GM12864 (cell line): ENCODE measurements at regions not wholly inside any gene's neighbourhood (a gene's known extent, or its start where the extent isn't known, plus 50 kb on each side); places are given as distances from the start of the nearest gene placed in this dataset.

Experiments
- DNase-seq: peaks from one replicate; pipeline ENCODE4 v3.0.0-alpha.2; 2011; ENCODE audit warnings: low read depth
- H3K4me3 ChIP-seq: 2 replicates; pipeline ENCODE4 v1.5.1; 2011; ENCODE audit warnings: mild to moderate bottlenecking, low read depth, low read length, control low read depth
- CTCF ChIP-seq: IDR thresholded peaks from 2 replicates; pipeline ENCODE4 v1.5.1; 2011; ENCODE audit warnings: low read depth, mild to moderate bottlenecking, moderate library complexity, low read length, control low read depth, inconsistent platforms; ENCODE audit errors: missing control alignments

GRCh38 chr2:150225030-150225429, 262.4 kb downstream of the RND3 start:
- TF ChIP-seq CTCF, result no peak
- DNase-seq, result no peak
- H3K4me3 ChIP-seq, result no peak overlapping the region

- TF ChIP-seq CTCF, result no peak
- DNase-seq, result no peak
- H3K4me3 ChIP-seq, result no peak overlapping the region
These were observed 263.1 kb downstream of the RND3 start for GRCh38 chr2:150224321-150224720.

- H3K4me3 ChIP-seq, result no peak overlapping the region
- DNase-seq, result no peak
- TF ChIP-seq CTCF, result no peak
These were observed 264.5 kb downstream of the RND3 start for GRCh38 chr2:150222942-150223341.

GRCh38 chr2:150222379-150222778, 265.1 kb downstream of the RND3 start:
- no peak overlapping the region for H3K4me3 ChIP-seq
- TF ChIP-seq CTCF, result no peak
- DNase-seq, result no peak

GRCh38 chr2:150219861-150220260, 267.6 kb downstream of the RND3 start:
- no peak for DNase-seq
- no peak for TF ChIP-seq CTCF
- H3K4me3 ChIP-seq, result no peak overlapping the region

- no peak for DNase-seq
- H3K4me3 ChIP-seq, result no peak overlapping the region
- no peak for TF ChIP-seq CTCF
These were observed 272.4 kb downstream of the RND3 start for GRCh38 chr2:150215041-150215440.

- DNase-seq, result no peak
- TF ChIP-seq CTCF, result no peak
- H3K4me3 ChIP-seq, result no peak overlapping the region
These were observed 272.8 kb downstream of the RND3 start for GRCh38 chr2:150214626-150215025.
